SH-SY5Y (cell line): ENCODE measurements at regions not wholly inside any gene's neighbourhood (a gene's known extent, or its start where the extent isn't known, plus 50 kb on each side); places are given as distances from the start of the nearest gene placed in this dataset.

Experiments used
- GATA2 ChIP-seq: IDR thresholded peaks from 2 replicates; pipeline ENCODE4 v1.6.1; 2011; ENCODE audit warnings: mild to moderate bottlenecking, low read depth, low read length
- GATA3 ChIP-seq: IDR thresholded peaks from 2 replicates; pipeline ENCODE4 v1.6.1; 2011; ENCODE audit warnings: low read depth, mild to moderate bottlenecking, low read length, moderate library complexity

DNA sequence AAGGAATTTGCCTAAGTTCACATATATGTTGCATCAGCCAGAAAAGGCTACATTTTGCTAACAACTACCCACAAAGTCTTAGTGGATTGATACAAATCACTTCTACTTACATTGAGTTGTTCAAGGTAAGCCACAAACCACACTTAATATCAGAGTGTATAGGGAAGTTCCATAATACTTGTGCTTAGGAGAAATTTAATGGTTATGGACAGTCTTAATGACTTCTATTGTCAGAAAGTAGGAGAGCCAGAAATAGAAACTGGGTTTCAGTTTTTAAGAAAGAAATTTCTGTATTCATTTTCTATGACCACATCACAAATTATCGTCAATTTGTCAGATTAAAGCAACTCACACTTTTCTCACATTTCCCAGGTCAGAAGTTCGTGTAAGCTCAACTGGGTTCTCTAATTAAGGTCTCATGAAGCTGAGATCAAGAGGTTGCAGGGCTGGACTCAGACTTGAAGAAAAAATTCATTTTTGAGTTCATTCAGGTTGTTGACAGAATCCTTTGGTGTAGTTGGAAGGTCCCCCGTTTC lies 695.7 kb downstream of the CDH11 start:
- TF ChIP-seq GATA2 (no peak), GATA3 (no peak)
